CD14-positive monocyte (primary cell): ENCODE measurements at regions not wholly inside any gene's neighbourhood (a gene's known extent, or its start where the extent isn't known, plus 50 kb on each side); places are given as distances from the start of the nearest gene placed in this dataset.
"Not testable (repeated sequence)": the region's sequence is repeated elsewhere in the genome, so short reads cannot be mapped to it uniquely, and the experiment has no call there.

ENCODE experiments used
- DNase-seq, 3 donors: peaks; one replicate each; pipeline ENCODE4 v3.0.0-alpha.2; 2011 to 2022
- H2AFZ ChIP-seq: 2 replicates; pipeline ENCODE4 v1.6.0; 2012; ENCODE audit warnings: mild to moderate bottlenecking, low read depth, low read length, inconsistent platforms; ENCODE audit not compliant: insufficient read depth, poor library complexity, severe bottlenecking
- H3K27ac ChIP-seq, 2 donors: 1 replicate in 1 of 2; 2 replicates in 1 of 2; pipeline ENCODE4 v1.5.1; 2012 to 2013; ENCODE audit warnings: low read length in 2 of 2, control low read depth in 1 of 2, inconsistent platforms in 1 of 2, low read depth in 1 of 2, mild to moderate bottlenecking in 1 of 2
- H3K27me3 ChIP-seq, 2 donors: one replicate each; pipeline versions ENCODE4 v1.6.0 to v1.6.1; 2011 to 2013; ENCODE audit warnings: low read length in 2 of 2; ENCODE audit not compliant: control insufficient read depth in 2 of 2, insufficient read depth in 2 of 2
- H3K36me3 ChIP-seq, 2 donors: replicated peaks in 1 of 2; 1 replicate in 1 of 2; 2 replicates in 1 of 2; pipeline versions ENCODE4 v1.5.1 to v1.6.1; 2012 to 2013; ENCODE audit warnings: low read length in 2 of 2, control low read depth in 1 of 2, inconsistent platforms in 1 of 2, mild to moderate bottlenecking in 1 of 2; ENCODE audit not compliant: insufficient read depth in 2 of 2, control insufficient read depth in 1 of 2
- H3K4me1 ChIP-seq, 2 donors: 1 replicate in 1 of 2; 2 replicates in 1 of 2; pipeline versions ENCODE4 v1.5.1 to v1.6.1; 2012 to 2013; ENCODE audit warnings: low read length in 2 of 2, control low read depth in 1 of 2, inconsistent platforms in 1 of 2, mild to moderate bottlenecking in 1 of 2, moderate library complexity in 1 of 2; ENCODE audit not compliant: insufficient read depth in 2 of 2, control insufficient read depth in 1 of 2
- H3K4me2 ChIP-seq: replicated peaks from 2 replicates; pipeline ENCODE3; 2012; ENCODE audit warnings: low read length, moderate library complexity, mild to moderate bottlenecking; ENCODE audit not compliant: poor library complexity, severe bottlenecking; ENCODE audit errors: extremely low read depth
- H3K4me3 ChIP-seq, 3 experiments: fragments of 200-600 bp in 1 of 3; sonication (generic) in 1 of 3; replicated peaks in 1 of 3; 1 replicate in 2 of 3; 2 replicates in 1 of 3; pipeline ENCODE4 v1.5.1; 2011 to 2013; ENCODE audit warnings: low read length in 3 of 3, mild to moderate bottlenecking in 3 of 3, control low read depth in 2 of 3, low read depth in 2 of 3, inconsistent platforms in 1 of 3, moderate library complexity in 1 of 3
- H3K79me2 ChIP-seq: 2 replicates; pipeline ENCODE4 v1.6.0; 2012; ENCODE audit warnings: mild to moderate bottlenecking, control low read depth, inconsistent platforms, low read length, moderate library complexity; ENCODE audit not compliant: insufficient read depth
- H3K9ac ChIP-seq: 2 replicates; pipeline ENCODE4 v1.6.0; 2017; ENCODE audit warnings: low read length, mild to moderate bottlenecking; ENCODE audit not compliant: insufficient read depth, poor library complexity, severe bottlenecking
- H3K9me3 ChIP-seq, 2 donors: replicated peaks in 1 of 2; 1 replicate in 1 of 2; 2 replicates in 1 of 2; pipeline versions ENCODE4 v1.5.1 to v1.6.1; 2012 to 2013; ENCODE audit warnings: low read length in 2 of 2, control low read depth in 1 of 2; ENCODE audit not compliant: control insufficient read depth in 1 of 2, insufficient read depth in 1 of 2
- H4K20me1 ChIP-seq: 2 replicates; pipeline ENCODE4 v1.6.0; 2012; ENCODE audit warnings: mild to moderate bottlenecking, low read length, control low read depth, moderate library complexity; ENCODE audit not compliant: insufficient read depth
- H3K27ac Mint-ChIP-seq, 7 donors: one replicate each; pipeline ENCODE4 v1.8.0; 2020; ENCODE audit warnings: mild to moderate bottlenecking in 7 of 7, mixed read lengths in 7 of 7, moderate library complexity in 6 of 7, inconsistent platforms in 2 of 7
- H3K27me3 Mint-ChIP-seq, 3 donors: one replicate each; pipeline ENCODE4 v1.8.0; 2021 to 2022; ENCODE audit warnings: low read depth in 3 of 3, mild to moderate bottlenecking in 3 of 3, mixed read lengths in 3 of 3, moderate library complexity in 3 of 3, inconsistent platforms in 1 of 3
- H3K36me3 Mint-ChIP-seq, 2 donors: one replicate each; pipeline ENCODE4 v1.8.0; 2020; ENCODE audit warnings: mixed read lengths in 2 of 2, inconsistent platforms in 1 of 2, mild to moderate bottlenecking in 1 of 2
- H3K4me1 Mint-ChIP-seq: one replicate; pipeline ENCODE4 v1.8.0; 2020; ENCODE audit warnings: mild to moderate bottlenecking, mixed read lengths
- H3K4me3 Mint-ChIP-seq, 2 donors: one replicate each; pipeline ENCODE4 v1.8.0; 2020; ENCODE audit warnings: mild to moderate bottlenecking in 2 of 2, mixed read lengths in 2 of 2, moderate library complexity in 1 of 2
- H3K9me3 Mint-ChIP-seq, 7 donors: one replicate each; pipeline ENCODE4 v1.8.0; 2020 to 2022; ENCODE audit warnings: mixed read lengths in 7 of 7, mild to moderate bottlenecking in 6 of 7, moderate library complexity in 6 of 7, inconsistent platforms in 2 of 7
- WGBS: methylation state at CpG from one replicate; pipeline ENCODE4 v1.1.5; 2013; ENCODE audit warnings: missing lambda C conversion rate; ENCODE audit not compliant: insufficient coverage; 5-methylcytosine and 5-hydroxymethylcytosine counted together
- intact Hi-C, 2 donors: fragments of 100-400 bp; cut with micrococcal nuclease; formaldehyde crosslinking; loops; one replicate each; pipeline versions ENCODE4 v1.15.0 to v1.15.1; 2023
- TF ChIP-seq, protein P1 (sequence below): fragments of 200-600 bp; IDR thresholded peaks from one replicate; pipeline ENCODE4 v1.8.0; 2022; ENCODE audit warnings: antibody characterized with exemption, mild to moderate bottlenecking

DNA sequence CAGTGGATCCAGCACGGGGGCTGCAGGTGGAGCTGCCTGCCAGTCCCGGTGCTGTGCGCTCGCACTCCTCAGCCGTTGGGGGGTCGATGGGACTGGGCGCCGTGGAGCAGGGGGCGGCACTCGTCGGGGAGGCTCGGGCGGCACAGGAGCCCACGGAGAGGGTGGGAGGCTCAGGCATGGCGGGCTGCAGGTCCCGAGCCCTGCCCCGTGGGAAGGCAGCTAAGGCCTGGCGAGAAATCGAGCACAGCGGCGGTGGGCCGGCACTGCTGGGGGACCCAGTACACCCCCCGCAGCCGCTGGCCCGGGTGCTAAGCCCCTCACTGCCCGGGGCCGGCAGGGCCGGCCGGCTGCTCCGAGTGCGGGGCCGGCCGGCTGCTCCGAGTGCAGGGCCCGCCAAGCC, 52.3 kb upstream of the MARK1 start:
- H3K79me2 ChIP-seq, H3K4me3 ChIP-seq, H3K4me1 ChIP-seq, H2AFZ ChIP-seq, H3K27me3 ChIP-seq, H4K20me1 ChIP-seq, DNase-seq, H3K9ac ChIP-seq, H3K27ac ChIP-seq, H3K4me2 ChIP-seq, H3K4me3 Mint-ChIP-seq, H3K27me3 Mint-ChIP-seq, H3K36me3 Mint-ChIP-seq, H3K27ac Mint-ChIP-seq, H3K4me1 Mint-ChIP-seq, intact Hi-C loops, H3K36me3 ChIP-seq: not testable (repeated sequence)
- peaks cover 0 to 12% of the 10 kb centered on the region in 2 donors for H3K9me3 ChIP-seq
- peaks cover 2 to 17% (median 8%) of the 10 kb centered on the region in 7 donors for H3K9me3 Mint-ChIP-seq
- WGBS = 100% methylated on average over 3 of the region's 35 CpGs

DNA sequence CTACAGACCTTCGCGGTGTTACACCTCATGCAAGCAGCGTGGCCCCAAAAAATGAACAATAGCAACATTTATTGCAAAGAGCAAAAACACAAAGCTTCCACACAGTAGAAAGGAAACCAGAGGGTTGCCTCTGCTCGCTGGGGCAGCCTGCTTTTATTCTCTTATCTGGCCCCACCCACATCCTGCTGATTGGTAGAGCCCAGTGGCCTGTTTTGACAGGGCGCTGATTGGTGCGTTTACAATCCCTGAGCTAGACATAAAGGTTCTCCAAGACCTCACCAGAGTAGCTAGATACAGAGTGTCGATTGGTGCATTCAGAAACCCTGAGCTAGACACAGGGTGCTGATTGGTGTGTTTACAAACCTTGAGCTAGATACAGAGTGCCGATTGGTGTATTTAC, 52.8 kb upstream of the MARK1 start:
- H3K27me3 Mint-ChIP-seq, H3K79me2 ChIP-seq, H3K27ac ChIP-seq, intact Hi-C loops, H3K4me3 Mint-ChIP-seq, H4K20me1 ChIP-seq, H3K27me3 ChIP-seq, H3K4me3 ChIP-seq, H3K36me3 Mint-ChIP-seq, H2AFZ ChIP-seq, DNase-seq, H3K4me1 ChIP-seq, H3K27ac Mint-ChIP-seq, H3K4me2 ChIP-seq, H3K36me3 ChIP-seq, H3K4me1 Mint-ChIP-seq, H3K9ac ChIP-seq: not testable (repeated sequence)
- H3K9me3 ChIP-seq = peaks cover 0 to 12% of the 10 kb centered on the region in 2 donors
- 87% methylated on average over 5 of the region's 8 CpGs for WGBS
- peaks cover 0 to 17% (median 8%) of the 10 kb centered on the region in 7 donors for H3K9me3 Mint-ChIP-seq

DNA sequence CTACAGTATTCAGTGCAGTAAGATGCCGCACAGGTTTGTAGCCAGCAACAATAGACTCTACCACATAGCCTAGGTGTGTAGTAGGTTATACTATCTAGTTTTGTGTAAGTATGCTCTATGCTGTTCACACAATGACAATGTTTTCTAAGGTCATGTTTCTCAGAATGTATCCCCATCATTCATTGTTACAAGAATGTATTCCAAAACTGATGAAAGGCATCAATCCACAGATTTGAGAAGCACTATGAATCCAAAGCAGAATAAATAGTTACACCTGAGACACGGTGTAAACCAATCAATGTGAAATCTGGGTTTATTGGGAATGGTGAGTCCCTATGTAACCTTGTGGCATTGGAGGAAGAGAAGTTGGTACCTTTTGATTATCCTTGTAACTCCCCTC, 54.5 kb upstream of the MARK1 start:
- no peaks in the 10 kb centered on the region for H3K36me3 Mint-ChIP-seq
- H3K9me3 Mint-ChIP-seq = peaks cover 0 to 17% (median 8%) of the 10 kb centered on the region in 7 donors
- H3K79me2 ChIP-seq = no peaks in the 10 kb centered on the region
- no peaks in the 10 kb centered on the region for H3K4me1 Mint-ChIP-seq
- no peak for DNase-seq
- H3K27ac Mint-ChIP-seq = no peak overlapping the region
- H3K27ac ChIP-seq = no peak overlapping the region
- no peak overlapping the region for H3K4me3 ChIP-seq
- no peak overlapping the region for H3K4me3 Mint-ChIP-seq
- H3K4me2 ChIP-seq = no peak overlapping the region
- no peaks in the 10 kb centered on the region for H3K36me3 ChIP-seq
- TF ChIP-seq, protein P1, sequence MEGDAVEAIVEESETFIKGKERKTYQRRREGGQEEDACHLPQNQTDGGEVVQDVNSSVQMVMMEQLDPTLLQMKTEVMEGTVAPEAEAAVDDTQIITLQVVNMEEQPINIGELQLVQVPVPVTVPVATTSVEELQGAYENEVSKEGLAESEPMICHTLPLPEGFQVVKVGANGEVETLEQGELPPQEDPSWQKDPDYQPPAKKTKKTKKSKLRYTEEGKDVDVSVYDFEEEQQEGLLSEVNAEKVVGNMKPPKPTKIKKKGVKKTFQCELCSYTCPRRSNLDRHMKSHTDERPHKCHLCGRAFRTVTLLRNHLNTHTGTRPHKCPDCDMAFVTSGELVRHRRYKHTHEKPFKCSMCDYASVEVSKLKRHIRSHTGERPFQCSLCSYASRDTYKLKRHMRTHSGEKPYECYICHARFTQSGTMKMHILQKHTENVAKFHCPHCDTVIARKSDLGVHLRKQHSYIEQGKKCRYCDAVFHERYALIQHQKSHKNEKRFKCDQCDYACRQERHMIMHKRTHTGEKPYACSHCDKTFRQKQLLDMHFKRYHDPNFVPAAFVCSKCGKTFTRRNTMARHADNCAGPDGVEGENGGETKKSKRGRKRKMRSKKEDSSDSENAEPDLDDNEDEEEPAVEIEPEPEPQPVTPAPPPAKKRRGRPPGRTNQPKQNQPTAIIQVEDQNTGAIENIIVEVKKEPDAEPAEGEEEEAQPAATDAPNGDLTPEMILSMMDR = no peak
- H3K27me3 Mint-ChIP-seq = peaks cover 0 to 2% (median 1%) of the 10 kb centered on the region in 3 donors
- no peaks in the 10 kb centered on the region for H4K20me1 ChIP-seq
- no CpG with 5 or more reads among the region's 2 CpGs for WGBS
- intact Hi-C loops = no loop called here
- H3K4me1 ChIP-seq = no peaks in the 10 kb centered on the region
- no peaks in the 10 kb centered on the region for H3K27me3 ChIP-seq
- H3K9ac ChIP-seq = no peak overlapping the region
- H2AFZ ChIP-seq = no peak overlapping the region
- H3K9me3 ChIP-seq = peaks cover 0 to 12% of the 10 kb centered on the region in 2 donors
